ENCODE measurements at regions not wholly inside any gene's neighbourhood (a gene's known extent, or its start where the extent isn't known, plus 50 kb on each side); places are given as distances from the start of the nearest gene placed in this dataset.

DNA sequence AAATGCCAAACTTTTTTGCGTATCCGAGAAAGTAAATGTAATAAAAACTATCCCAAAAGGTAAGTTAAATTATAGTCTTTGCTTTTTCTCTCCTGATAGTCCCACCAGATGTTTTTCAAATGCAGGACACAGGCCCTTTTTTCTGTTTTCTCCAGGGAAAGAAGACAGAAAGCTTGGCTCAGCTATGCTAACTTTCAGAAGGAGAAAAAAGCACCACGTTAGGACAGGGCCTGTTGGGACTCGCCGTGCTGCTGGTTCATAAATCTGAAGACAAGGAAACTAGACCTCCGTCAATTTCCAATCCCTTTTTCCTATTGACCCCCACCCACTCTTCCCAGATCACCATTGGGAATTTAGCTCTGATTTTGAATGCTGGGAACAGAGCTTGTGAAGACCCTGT lies 220.9 kb upstream of the SFRP2 start:
- POLR2A ChIA-PET: no interaction called here
- H3K27ac Mint-ChIP-seq: no peak overlapping the region
- no peaks in the 10 kb centered on the region for H3K4me1 Mint-ChIP-seq
- CTCF ChIA-PET: no interaction called here
- no peaks in the 10 kb centered on the region for H3K36me3 Mint-ChIP-seq (ENCODE audit: low read depth)
- no peaks in the 10 kb centered on the region for H3K9me3 Mint-ChIP-seq
- no peak overlapping the region for H3K4me3 Mint-ChIP-seq
- DNase-seq: no peak
- H3K27me3 Mint-ChIP-seq: no peaks in the 10 kb centered on the region

DNA sequence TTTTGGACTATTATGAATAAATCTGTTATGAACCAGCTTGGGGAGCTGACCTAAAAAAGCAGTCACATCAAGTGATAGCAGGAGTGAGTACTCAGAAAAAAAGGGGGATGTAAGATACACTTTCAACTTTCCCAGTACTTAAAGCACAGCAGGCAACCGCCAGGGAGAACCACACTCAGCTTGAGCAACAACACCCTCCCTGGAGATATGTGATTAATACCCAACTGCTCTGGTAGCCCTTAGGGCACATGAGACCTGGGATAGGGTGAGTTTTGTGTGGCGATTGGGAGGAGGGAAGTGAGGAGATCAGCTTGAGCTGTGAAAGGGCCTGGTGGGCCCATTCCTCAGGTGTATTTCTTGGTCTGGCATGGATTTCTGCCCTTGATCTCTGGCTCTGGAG lies 220.3 kb upstream of the SFRP2 start:
- Mint-ChIP-seq H3K27ac (no peak overlapping the region), H3K4me3 (no peak overlapping the region), H3K27me3 (no peaks in the 10 kb centered on the region), H3K4me1 (no peaks in the 10 kb centered on the region), H3K36me3 (ENCODE audit: low read depth) (no peaks in the 10 kb centered on the region), H3K9me3 (no peaks in the 10 kb centered on the region)
- ChIA-PET CTCF (no interaction called here), POLR2A (no interaction called here)
- no peak for DNase-seq

DNA sequence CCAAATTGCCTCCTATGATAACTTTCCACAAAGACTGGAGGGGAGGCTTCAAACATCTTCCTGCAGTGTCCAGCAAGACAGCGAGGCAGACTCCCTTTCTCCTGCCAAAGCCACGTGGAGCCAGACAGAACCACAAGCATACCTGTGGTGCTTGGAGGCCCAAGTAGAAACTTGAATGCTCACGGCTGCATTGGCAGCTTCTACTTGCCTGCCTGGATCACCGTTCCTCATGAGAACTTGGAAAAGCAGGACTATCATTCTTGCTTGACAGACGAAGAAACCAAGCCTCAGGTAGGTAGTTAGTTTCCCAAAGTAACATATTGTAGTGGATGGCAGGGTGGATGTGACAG lies 216.3 kb upstream of the SFRP2 start:
- no peak for DNase-seq
- no peak overlapping the region for H3K27ac Mint-ChIP-seq
- ChIA-PET POLR2A (no interaction called here), CTCF (no interaction called here)
- no peaks in the 10 kb centered on the region for H3K36me3 Mint-ChIP-seq (ENCODE audit: low read depth)
- no peaks in the 10 kb centered on the region for H3K27me3 Mint-ChIP-seq
- H3K9me3 Mint-ChIP-seq: no peaks in the 10 kb centered on the region
- no peak overlapping the region for H3K4me3 Mint-ChIP-seq
- H3K4me1 Mint-ChIP-seq: no peaks in the 10 kb centered on the region

DNA sequence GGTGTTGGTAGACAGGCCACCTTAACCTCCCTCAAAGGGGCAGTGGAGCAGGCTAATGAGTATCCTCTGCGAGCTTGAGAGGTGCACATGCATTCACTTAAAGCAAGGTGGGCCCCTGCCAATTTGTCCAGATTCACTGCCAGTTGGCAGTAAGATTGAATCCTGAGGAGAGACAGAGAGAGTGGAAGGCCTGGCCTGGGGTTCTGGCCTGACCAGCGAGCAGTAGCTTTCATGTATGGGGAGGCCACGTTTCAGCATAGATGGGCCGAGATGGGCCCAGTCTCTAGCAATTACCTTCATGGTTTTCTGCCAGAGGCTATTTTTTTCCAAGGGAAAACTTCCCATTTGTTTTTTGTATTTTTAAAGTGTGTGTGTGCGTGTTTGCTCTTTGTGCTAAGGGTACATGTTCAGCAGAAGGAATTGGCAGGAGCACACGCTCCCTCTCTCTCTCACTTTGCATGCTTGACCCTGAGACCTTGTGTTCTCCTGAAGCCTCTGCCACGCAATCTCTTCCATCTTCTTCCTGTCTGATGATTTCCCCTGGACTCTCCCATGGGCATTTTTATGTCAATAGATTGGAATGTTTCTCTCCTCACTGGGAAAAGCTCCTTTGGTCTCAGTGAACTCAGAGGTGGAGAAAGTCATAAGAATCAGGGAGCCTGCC lies 215.8 kb upstream of the SFRP2 start:
- CTCF ChIA-PET: no interaction called here
- POLR2A ChIA-PET: no interaction called here
- H3K36me3 Mint-ChIP-seq (ENCODE audit: low read depth): no peaks in the 10 kb centered on the region

DNA sequence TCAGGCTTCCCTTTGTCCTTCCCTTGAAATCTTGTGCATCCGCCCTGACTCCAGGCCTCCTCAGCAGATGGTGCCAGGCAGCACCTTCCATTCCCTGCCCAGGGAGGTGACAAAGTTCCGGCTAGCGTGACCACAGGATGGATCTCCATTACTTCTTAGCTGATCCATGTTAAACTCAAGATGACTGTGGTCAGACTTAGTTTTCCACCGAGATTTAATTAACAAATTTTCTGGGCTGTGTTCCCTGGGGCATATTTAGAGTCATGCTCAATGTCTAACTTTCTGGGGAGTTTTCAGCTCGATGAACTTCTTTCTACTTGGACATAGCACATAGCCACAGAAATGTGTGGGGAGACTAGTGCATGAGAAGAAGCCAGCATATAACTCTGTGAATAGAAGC lies 215.1 kb upstream of the SFRP2 start:
- Mint-ChIP-seq H3K4me3 (no peak overlapping the region), H3K4me1 (no peaks in the 10 kb centered on the region), H3K27me3 (no peaks in the 10 kb centered on the region), H3K27ac (no peak overlapping the region), H3K36me3 (ENCODE audit: low read depth) (no peaks in the 10 kb centered on the region), H3K9me3 (no peaks in the 10 kb centered on the region)
- POLR2A ChIA-PET: no interaction called here
- no peak for DNase-seq
- CTCF ChIA-PET: no interaction called here

More for the DNA sequence above, 215.8 kb upstream of the SFRP2 start:
- Mint-ChIP-seq H3K4me3 (no peak overlapping the region), H3K27me3 (no peaks in the 10 kb centered on the region), H3K4me1 (no peaks in the 10 kb centered on the region), H3K27ac (no peak overlapping the region), H3K9me3 (no peaks in the 10 kb centered on the region)
- no peak for DNase-seq

DNA sequence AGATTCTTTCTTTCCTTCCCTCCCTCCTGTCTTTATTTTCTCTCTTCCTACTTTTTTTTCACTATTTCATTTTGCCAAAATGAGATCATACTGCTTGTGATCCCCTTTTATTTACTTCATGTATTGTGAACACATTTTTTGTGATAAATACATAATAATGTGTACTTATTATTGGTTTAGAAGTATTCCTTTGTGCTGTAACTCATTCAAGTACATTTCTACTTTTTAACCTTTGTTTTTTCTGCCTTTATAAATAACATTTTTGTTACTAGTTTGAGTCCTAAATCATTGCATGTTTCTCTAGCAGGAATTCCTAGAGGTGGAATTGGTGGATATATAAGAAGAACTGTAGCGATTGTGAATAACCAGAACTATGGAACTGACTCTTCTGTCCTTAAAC lies 214.5 kb upstream of the SFRP2 start:
- no peak for DNase-seq
- ChIA-PET CTCF (no interaction called here), POLR2A (interaction anchor here (0.7 kb wide), 1 partner anchor 1295 kb away, joined by 3 read pairs; no protein-coding TSS in a partner anchor)
- H3K27ac Mint-ChIP-seq: no peak overlapping the region
- H3K36me3 Mint-ChIP-seq (ENCODE audit: low read depth): no peaks in the 10 kb centered on the region
- no peaks in the 10 kb centered on the region for H3K27me3 Mint-ChIP-seq
- H3K4me1 Mint-ChIP-seq: no peaks in the 10 kb centered on the region
- H3K9me3 Mint-ChIP-seq: no peaks in the 10 kb centered on the region
- no peak overlapping the region for H3K4me3 Mint-ChIP-seq

DNA sequence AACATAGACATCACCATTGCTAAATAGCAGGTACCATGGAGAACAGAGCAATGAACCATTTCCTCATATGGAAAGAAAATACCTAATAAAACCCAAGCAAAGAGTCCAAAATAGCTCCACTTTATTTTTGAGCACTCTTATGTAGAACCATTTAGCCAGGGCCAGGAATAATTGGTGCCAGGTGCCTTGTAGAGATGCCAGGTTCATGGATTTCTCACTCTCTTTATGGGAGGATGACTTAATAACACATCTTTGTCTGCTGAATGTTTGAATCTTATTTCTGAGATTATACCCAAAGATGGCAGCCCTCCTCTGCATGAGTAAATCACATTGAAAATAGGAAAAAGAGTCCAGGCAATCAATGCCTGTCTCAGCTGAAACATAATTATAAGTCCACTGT lies 212.3 kb upstream of the SFRP2 start:
- H3K36me3 Mint-ChIP-seq (ENCODE audit: low read depth): no peaks in the 10 kb centered on the region
- ChIA-PET CTCF (no interaction called here), POLR2A (no interaction called here)
- no peaks in the 10 kb centered on the region for H3K9me3 Mint-ChIP-seq
- no peak for DNase-seq
- H3K4me3 Mint-ChIP-seq: no peak overlapping the region
- H3K27ac Mint-ChIP-seq: no peak overlapping the region
- H3K4me1 Mint-ChIP-seq: no peaks in the 10 kb centered on the region
- no peaks in the 10 kb centered on the region for H3K27me3 Mint-ChIP-seq

DNA sequence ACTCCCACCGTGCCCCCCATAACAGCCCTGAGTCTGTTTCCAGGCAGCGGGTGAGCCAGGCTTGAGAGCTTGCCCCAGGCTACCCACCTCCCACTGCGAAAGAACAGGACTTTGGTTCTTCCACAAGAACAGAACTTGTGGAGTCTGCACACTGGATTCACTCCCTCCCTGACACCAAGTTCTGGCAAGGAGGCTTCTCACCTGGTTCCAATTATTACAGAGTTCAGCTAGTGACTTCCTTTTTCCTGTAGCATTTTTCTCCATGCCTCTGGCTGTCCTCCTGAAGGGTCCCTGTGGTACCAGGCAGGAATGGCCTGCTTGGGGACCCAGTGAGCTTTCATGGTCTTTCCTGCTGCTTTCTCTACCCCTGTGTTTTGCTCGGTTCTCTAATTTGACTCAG lies 208.6 kb upstream of the SFRP2 start:
- Mint-ChIP-seq H3K27ac (no peak overlapping the region), H3K36me3 (ENCODE audit: low read depth) (no peaks in the 10 kb centered on the region), H3K9me3 (peaks cover 2% of the 10 kb centered on the region), H3K4me1 (no peaks in the 10 kb centered on the region), H3K4me3 (no peak overlapping the region), H3K27me3 (no peaks in the 10 kb centered on the region)
- ChIA-PET POLR2A (no interaction called here), CTCF (no interaction called here)
- DNase-seq: no peak

DNA sequence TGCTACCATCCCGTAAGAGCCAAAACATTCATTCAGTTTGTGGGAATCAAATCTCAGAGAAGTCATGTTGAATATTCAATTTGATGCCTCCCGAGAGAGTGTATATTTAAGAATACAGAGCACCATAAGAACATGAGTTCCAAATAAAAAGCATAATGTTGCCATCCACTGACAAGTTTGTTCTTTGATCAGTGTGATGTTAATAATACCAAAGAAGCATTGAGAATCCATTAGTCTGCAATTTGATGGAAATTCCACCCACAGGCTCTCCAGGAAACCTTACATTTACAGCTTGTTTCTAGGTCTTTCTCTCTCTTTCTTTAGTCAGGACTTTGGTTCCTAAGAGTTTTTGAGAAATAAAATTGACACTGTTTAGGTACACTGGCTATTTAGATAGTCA lies 200.6 kb upstream of the SFRP2 start:
- no peak for DNase-seq
- Mint-ChIP-seq H3K4me1 (no peaks in the 10 kb centered on the region), H3K27me3 (peaks cover 2% of the 10 kb centered on the region), H3K36me3 (ENCODE audit: low read depth) (no peaks in the 10 kb centered on the region), H3K27ac (no peak overlapping the region), H3K4me3 (no peak overlapping the region), H3K9me3 (peaks cover 2% of the 10 kb centered on the region)
- POLR2A ChIA-PET: no interaction called here
- CTCF ChIA-PET: no interaction called here

DNA sequence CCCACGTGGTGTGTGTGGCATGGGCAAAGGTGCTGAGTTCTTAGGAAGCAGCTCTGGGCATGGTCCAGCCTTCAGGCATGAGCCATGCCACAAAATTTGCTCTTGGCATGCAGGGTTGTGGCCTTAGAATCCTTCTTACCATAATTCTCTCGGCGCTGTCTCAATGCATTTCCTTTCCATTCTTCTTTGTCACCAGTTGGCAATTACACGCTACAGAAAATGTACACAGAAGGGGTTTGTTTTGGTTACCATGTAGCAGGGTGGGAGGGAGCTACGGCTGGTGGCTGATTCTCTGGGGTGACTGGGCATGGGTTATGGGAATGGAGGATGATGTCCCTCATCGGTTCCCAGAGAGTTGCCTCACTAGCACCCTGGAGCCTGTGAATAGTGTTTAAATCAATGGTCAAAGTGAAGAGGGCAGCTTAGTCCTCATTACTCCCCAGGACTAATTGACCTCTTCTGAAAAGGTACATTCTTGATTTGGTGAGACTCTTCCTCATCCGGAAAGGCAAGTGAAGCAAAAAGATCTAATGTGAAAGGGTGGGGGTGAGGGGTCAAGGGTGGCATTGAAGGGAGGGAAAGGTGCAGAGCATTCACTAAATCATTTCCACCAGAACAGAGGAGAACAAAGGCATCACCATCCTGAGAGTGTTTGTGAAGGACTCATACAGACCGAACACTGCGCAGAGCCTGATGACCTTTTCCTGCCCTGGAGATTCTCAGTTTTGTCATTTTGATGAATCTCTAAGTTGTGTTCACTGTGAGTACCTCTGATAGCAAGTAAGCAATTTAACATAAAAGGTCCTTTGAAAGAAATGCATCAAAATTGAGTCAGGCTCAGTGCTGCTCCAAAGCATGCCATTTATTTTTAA lies 199.8 kb upstream of the SFRP2 start:
- Mint-ChIP-seq H3K36me3 (ENCODE audit: low read depth) (no peaks in the 10 kb centered on the region), H3K4me3 (no peak overlapping the region), H3K9me3 (no peaks in the 10 kb centered on the region), H3K27me3 (peaks cover 2% of the 10 kb centered on the region), H3K27ac (no peak overlapping the region), H3K4me1 (no peaks in the 10 kb centered on the region)
- CTCF ChIA-PET: no interaction called here
- no peak for DNase-seq
- POLR2A ChIA-PET: no interaction called here

DNA sequence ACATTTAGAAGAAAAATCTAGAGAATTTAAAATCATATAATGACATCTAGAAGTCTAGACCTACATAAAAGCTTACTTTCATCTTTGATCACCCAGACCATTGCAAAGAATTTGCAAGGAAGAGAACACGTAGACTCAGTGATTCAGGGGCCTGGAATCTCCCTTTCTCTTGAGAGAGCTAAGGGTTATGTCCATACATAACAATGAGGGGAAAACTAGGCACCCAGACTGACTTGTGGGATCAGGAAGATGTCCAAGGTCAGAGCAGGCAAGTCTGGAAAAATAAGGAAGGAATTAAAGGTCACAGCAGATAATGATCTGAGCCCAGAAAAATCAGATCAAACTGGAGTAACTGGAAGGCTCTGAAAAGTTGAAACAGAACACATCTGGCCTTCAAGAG lies 198.4 kb upstream of the SFRP2 start:
- no peak overlapping the region for H3K4me3 Mint-ChIP-seq
- no peaks in the 10 kb centered on the region for H3K4me1 Mint-ChIP-seq
- H3K27ac Mint-ChIP-seq: no peak overlapping the region
- H3K27me3 Mint-ChIP-seq: peaks cover 2% of the 10 kb centered on the region
- H3K9me3 Mint-ChIP-seq: no peaks in the 10 kb centered on the region
- no peak for DNase-seq
- no peaks in the 10 kb centered on the region for H3K36me3 Mint-ChIP-seq (ENCODE audit: low read depth)
- CTCF ChIA-PET: no interaction called here
- POLR2A ChIA-PET: no interaction called here

DNA sequence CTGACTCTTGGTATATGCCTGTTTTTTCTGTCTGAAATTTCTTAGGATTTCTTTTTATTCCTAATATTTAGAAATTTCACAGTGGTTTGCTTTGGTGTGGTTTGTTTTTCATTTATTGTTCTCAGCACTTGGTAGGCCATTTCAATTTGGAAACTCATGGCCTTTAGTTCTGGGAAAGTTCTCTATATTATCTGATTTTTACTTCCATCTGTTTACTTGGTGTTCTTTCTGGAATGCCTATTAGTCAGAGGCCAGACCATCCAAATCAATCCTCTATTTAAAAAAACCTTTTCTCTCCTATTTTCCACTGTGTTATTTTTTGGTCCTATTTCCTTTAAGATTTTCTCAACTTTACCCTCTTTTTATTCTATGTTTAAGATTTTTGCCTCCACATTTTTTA lies 188.1 kb upstream of the SFRP2 start:
- Mint-ChIP-seq H3K36me3 (ENCODE audit: low read depth) (no peaks in the 10 kb centered on the region), H3K4me1 (no peaks in the 10 kb centered on the region), H3K27me3 (no peaks in the 10 kb centered on the region), H3K27ac (no peak overlapping the region), H3K9me3 (peaks cover 17% of the 10 kb centered on the region), H3K4me3 (no peak overlapping the region)
- ChIA-PET POLR2A (no interaction called here), CTCF (no interaction called here)
- no peak for DNase-seq

DNA sequence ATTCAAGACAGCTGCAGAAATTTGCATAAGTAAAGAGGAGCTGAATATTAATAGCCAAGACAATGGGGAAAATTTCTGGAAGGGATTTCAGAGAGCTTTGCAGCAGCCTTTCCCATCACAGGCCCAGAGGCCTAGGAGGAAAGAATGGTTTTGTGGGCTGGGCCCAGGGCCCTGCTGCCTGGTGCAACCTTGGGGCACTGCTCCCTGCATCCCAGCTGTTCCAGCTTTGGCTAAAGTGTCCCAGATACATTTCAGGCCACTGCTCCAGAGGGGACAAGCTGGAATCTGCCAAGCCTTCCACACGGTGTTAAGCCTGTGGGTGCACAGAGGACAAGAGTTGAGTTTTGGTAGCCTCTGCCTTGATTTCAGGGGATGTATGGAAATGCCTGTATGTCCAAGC lies 185.6 kb upstream of the SFRP2 start:
- H3K4me3 Mint-ChIP-seq: no peak overlapping the region
- H3K4me1 Mint-ChIP-seq: no peaks in the 10 kb centered on the region
- CTCF ChIA-PET: no interaction called here
- no peak overlapping the region for H3K27ac Mint-ChIP-seq
- H3K36me3 Mint-ChIP-seq (ENCODE audit: low read depth): no peaks in the 10 kb centered on the region
- DNase-seq: no peak
- H3K27me3 Mint-ChIP-seq: no peaks in the 10 kb centered on the region
- POLR2A ChIA-PET: no interaction called here
- peaks cover 17% of the 10 kb centered on the region for H3K9me3 Mint-ChIP-seq

DNA sequence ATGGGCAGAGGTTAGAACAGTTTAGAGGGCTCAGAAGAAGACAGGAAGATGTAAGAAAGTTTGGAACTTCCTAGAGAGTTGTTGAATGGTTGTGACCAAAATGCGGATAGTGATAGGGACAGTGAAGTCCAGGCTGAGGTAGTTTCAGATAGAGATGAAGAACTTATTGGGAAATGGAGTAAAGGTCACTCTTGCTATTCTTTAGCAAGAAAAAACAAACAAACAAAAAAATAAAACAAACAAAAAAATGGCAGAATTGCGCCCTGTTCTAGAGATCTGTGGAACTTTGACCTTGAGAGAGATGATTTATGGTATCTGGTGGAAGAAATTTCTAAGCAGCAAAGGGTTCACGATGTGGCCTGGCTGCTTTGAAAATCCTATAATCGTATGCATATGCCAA lies 185.1 kb upstream of the SFRP2 start:
- Mint-ChIP-seq H3K36me3 (ENCODE audit: low read depth) (no peaks in the 10 kb centered on the region), H3K27ac (no peak overlapping the region), H3K9me3 (peaks cover 17% of the 10 kb centered on the region), H3K4me3 (no peak overlapping the region), H3K4me1 (no peaks in the 10 kb centered on the region), H3K27me3 (no peaks in the 10 kb centered on the region)
- POLR2A ChIA-PET: no interaction called here
- CTCF ChIA-PET: no interaction called here
- DNase-seq: no peak

Data from activated CD4-positive, alpha-beta memory T cell treated with anti-CD3 and anti-CD28 coated beads, Interleukin-2, amount 10 ng/mL, durations not matched to agents 7 days and 5 days (primary cell).